HG03558 (cell line): ENCODE measurements at regions not wholly inside any gene's neighbourhood (a gene's known extent, or its start where the extent isn't known, plus 50 kb on each side); places are given as distances from the start of the nearest gene placed in this dataset.
"Not testable (repeated sequence)": the region's sequence is repeated elsewhere in the genome, so short reads cannot be mapped to it uniquely, and the experiment has no call there.

Experiments
- ATAC-seq: cut with Tn5 transposase; IDR thresholded peaks from one replicate; pipeline ENCODE4 v1.9.1; 2021; ENCODE audit warnings: moderate number of reproducible peaks; ENCODE audit not compliant: unreplicated experiment; ENCODE audit errors: extremely low read depth

- no peak for ATAC-seq
Measured at GRCh38 chr4:77220828-77221613, 64.0 kb downstream of the CCNG2 start.

GRCh38 chr4:77225022-77225421, 68.0 kb downstream of the CCNG2 start:
- no peak for ATAC-seq

DNA sequence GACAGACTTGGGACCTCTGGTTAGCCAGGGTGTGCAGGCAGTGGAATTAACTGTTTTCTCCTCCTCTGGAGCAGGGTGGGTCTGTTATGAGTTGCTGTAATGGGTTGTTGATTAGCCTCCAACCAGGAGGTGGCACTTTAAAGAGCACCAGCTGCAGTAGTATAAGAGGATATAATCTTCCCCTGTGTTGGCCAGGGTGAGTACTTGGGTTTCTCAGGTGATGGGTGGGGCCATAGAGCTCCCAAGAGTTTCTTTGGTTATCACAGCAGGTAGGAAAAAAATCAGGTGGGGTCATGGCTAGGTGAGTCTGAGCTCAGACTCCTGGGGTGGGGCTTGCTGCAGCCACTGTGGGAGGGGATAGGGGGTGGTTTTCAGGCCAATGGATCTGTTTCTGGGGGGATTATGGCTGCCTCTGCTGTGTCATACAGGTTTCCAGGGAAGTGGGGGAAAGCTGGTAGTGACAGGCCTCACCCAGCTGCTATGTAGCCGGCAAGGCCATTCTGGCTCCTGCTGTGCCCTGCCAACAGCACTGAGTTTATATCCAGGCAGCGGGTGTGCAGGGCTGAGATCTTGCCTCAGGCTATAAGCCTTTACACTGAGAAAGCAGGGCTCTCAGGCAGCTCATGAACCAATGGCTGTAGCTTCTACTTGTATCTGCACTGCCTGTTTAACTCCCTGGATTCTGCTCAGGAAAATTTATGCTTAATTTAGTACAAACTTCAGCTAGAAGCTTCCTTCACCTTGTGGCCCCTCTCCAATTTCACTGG, 70.1 kb downstream of the CCNG2 start:
- ATAC-seq = no peak

DNA sequence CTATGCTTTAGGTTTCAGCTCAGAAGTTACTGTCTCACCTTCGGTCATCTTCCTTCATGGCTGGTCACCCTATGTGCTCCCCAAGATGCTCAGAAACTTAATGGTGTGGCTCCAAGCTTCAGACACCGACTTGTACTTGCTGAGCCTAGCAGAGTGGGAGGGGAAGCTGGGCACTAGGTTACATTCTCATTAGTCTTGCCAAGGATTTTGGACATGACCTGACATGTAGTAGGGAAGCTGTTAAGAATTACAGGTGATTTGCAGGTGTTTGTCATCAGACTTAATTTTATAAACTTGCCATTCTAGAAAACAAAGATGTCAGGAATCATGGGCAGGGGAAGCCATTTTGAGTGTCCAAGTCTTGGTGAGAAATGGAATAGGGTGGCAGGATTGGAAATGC, 72.4 kb downstream of the CCNG2 start:
- ATAC-seq = no peak

DNA sequence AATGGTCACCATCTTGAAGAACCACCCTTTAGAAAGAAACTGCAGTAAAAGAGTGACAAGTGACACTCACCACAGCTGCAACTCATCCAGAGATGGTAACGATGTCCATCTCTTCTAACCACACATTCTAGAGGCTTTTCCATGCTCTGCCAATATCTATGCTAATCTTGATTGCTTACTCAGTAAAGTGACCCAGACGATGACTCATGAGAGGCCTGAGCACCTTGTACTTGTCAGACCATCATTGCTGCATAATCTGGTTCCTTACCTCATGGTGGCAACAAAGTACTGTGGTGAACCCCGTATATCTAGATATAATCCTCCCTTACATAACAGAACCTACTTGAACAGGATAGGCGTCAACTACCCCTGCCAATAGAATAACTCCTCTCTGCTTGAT, 75.6 kb downstream of the CCNG2 start:
- no peak for ATAC-seq

- ATAC-seq = no peak
Measured at GRCh38 chr4:77235289-77235854, 78.4 kb downstream of the CCNG2 start.

GRCh38 chr4:77236806-77237205, 79.8 kb downstream of the CCNG2 start:
- ATAC-seq = no peak

- ATAC-seq = no peak
Measured at GRCh38 chr4:77240469-77241066, 83.6 kb downstream of the CCNG2 start.

GRCh38 chr4:77248805-77249204, 91.8 kb downstream of the CCNG2 start:
- no peak for ATAC-seq

GRCh38 chr4:77251751-77252150, 94.7 kb downstream of the CCNG2 start:
- no peak for ATAC-seq

DNA sequence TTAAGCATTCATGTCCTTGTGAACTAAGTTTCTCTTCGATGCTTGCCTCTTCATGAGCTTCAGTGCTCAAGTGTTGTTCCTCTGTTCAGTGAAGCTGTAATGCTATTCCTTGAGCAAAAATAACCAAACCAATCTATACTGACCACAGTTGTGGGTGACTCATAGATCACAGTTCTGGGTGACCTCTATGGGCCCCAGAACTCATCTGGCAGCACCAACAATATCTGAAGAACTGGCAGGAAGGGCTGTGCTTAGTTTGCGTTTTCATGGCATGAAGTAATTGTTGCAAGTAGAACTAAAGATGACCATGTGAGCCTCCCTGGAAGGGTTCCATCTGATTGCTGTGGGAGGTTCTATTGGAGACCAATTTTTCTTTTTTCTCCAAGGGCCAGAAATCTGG, 106.2 kb downstream of the CCNG2 start:
- no peak for ATAC-seq

- not testable (repeated sequence) for ATAC-seq
Measured at GRCh38 chr4:77263976-77264375, 107.0 kb downstream of the CCNG2 start.

GRCh38 chr4:77264826-77265225, 107.8 kb downstream of the CCNG2 start:
- ATAC-seq = no peak

GRCh38 chr4:77268108-77268507, 111.1 kb downstream of the CCNG2 start:
- no peak for ATAC-seq

DNA sequence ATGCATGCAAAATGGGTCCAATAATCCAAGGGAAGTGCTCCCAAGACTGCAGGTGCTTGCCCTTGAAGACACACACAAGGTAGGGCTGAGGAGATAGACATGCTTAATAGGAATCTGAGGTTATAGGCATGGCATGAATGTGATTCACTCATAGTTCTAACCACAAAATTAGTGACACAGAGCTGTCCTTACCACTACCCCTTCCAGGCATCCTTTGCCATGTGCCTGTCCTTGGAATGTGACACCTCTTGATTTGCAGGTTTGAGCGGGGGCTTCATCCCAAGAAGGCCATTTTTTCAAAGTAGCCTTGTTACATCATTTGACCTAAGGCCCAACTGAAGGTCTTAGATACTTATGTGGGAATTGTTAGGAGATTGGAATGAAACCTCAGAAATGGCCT, 112.5 kb downstream of the CCNG2 start:
- no peak for ATAC-seq

- no peak for ATAC-seq
Measured at GRCh38 chr4:77273412-77273811, 116.4 kb downstream of the CCNG2 start.

GRCh38 chr4:77279114-77279513, 122.1 kb downstream of the CCNG2 start:
- ATAC-seq = not testable (repeated sequence)

DNA sequence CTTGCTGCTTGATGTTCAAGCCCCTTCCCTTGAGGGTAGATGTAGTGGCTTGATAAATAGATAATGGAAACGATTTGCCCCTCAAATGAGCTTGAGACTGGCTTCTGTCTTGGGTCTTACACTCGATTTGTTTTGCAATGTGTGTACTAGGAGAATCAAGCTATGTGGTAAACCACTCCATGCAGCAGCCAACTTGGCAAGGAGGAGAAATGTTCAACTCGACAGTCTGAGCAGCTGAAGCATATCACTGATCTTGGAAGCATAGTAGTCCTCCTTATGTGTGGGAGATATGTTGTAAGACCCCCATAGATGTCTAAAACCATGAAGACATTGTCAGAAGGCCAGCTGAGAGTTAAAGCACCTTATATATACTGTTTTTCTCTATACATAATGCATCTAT, 125.3 kb downstream of the CCNG2 start:
- ATAC-seq = no peak

DNA sequence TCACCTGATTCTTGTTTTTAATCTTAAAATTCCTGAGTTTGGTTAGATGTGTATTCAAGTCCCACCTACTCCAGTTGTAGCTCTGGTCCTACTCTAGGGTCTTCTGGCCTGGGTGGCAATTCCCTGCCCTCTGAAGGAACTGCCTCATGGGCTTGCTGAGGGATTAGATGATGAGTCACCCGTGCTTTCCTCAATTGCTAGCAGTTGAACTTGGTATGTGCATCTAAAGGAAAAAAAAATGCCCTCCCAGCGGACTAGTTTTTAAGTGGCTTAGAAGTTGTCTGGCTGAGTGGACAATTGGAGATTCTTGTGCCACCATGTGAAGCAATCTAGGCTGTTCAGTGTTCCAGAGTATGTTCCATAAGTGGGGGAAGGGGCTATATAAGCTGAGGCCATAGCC, 127.0 kb downstream of the CCNG2 start:
- ATAC-seq = no peak

- no peak for ATAC-seq
Measured at GRCh38 chr4:77286906-77287305, 129.9 kb downstream of the CCNG2 start.

DNA sequence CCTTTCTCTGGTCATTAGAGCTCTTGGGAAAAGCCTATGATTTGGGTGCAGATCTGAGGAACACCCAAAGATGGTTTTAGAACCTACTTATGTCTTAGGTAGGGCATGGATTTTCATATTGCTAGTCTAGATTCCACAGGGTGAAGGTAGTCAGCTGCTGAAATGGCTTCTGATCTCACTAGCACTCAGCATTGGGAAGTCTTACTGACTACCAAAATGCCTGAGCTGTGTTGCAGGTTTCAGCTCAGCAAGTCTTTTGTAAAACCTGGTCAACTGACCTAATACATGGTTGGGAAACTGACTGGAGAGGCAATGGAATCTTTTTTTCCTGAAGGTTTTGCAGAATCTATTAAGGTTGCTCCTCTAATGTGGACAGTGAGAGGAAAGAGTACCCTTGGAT, 136.4 kb downstream of the CCNG2 start:
- ATAC-seq = no peak
